Heart left ventricle (tissue), 13 donors: ENCODE measurements at regions not wholly inside any gene's neighbourhood (a gene's known extent, or its start where the extent isn't known, plus 50 kb on each side); places are given as distances from the start of the nearest gene placed in this dataset.

Experiments
- CTCF ChIP-seq, 12 donors: fragments of 200-600 bp; sonication (generic) in 4 of 12; IDR thresholded peaks; one replicate each; pipeline versions ENCODE4 v1.5.0 to v1.8.0; 2018 to 2022; ENCODE audit warnings: antibody characterized with exemption in 12 of 12, mild to moderate bottlenecking in 5 of 12
- POLR2A ChIP-seq, 2 donors: fragments of 450-650 bp; IDR thresholded peaks; one replicate each; pipeline ENCODE4 v1.6.1; 2017; ENCODE audit warnings: antibody characterized with exemption in 2 of 2, mild to moderate bottlenecking in 2 of 2, moderate library complexity in 2 of 2
- donor health status: ischemic (EF 13 %, LVEDD 7.1; RV severe dilation, severe dysfunction).
- donor health status: DM: no; HTN: yes; CAD: no.
- donor health status: DM: no; HTN: no; CAD: no.
- donor health status: ischemic (EF 25% LVEDD 6.9; RV normal size, moderate dysfunction).
- donor health status: ischemic (EF 25% LVEDD 5.7; RV mildly dilated, moderate dysfunction).
- donor health status: ischemic (EF 35%, LVEDD 5.7; RV mildly dilated, moderate dysfunction).
- donor health status: nonischemic (EF 11% LVEDD 7.7; RV severe dilation, severe dysfunction).
- donor health status: DM: yes; HTN: yes; CAD: no.
- donor health status: PGD.
- donor health status: ischemic (EF 29% LVEDD 5.4; RV normal size, mild dysfunction).
- donor health status: nonischemic (EF 23%, LVEDD 6.1; RV moderate dilation, normal function).

GRCh38 chr2:2909086-2910035 is 468.3 kb downstream of the EIPR1 start:
- TF ChIP-seq CTCF (IDR thresholded peaks at IDR 0.05) (no peak), POLR2A (IDR thresholded peaks at IDR 0.05) (no peak)
